Panc1 (cell line): ENCODE measurements at regions not wholly inside any gene's neighbourhood (a gene's known extent, or its start where the extent isn't known, plus 50 kb on each side); places are given as distances from the start of the nearest gene placed in this dataset.

Experiments
- CTCF ChIP-seq: fragments of 450-650 bp; IDR thresholded peaks from 2 replicates; pipeline ENCODE4 v1.5.1; 2017; ENCODE audit warnings: mild to moderate bottlenecking
- POLR2AphosphoS5 ChIP-seq: IDR thresholded peaks from 2 replicates; pipeline ENCODE4 v1.6.1; 2012; ENCODE audit warnings: mild to moderate bottlenecking, low read depth, low read length, moderate library complexity
- REST ChIP-seq, 2 experiments: IDR thresholded peaks; 2 replicates each; pipeline ENCODE4 v1.6.1; 2011 to 2012; ENCODE audit warnings: low read depth in 2 of 2, control low read depth in 1 of 2, low read length in 1 of 2, mild to moderate bottlenecking in 1 of 2, moderate library complexity in 1 of 2; ENCODE audit not compliant: insufficient read depth in 1 of 2
- SIN3A ChIP-seq: IDR thresholded peaks from 2 replicates; pipeline ENCODE4 v1.6.1; 2012; ENCODE audit warnings: low read depth, mild to moderate bottlenecking, low read length, moderate library complexity, borderline replicate concordance; ENCODE audit not compliant: insufficient read depth

- TF ChIP-seq CTCF (no peak; the same call in 1 of the 2 replicates), POLR2AphosphoS5 (no peak), REST (IDR thresholded peaks at IDR 0.05; ENCODE audit: insufficient read depth in 1 of 2, low read depth in 2 of 2, low read length in 1 of 2) (no peak), SIN3A (no peak)
These were observed 126.5 kb downstream of the VPREB1 start for GRCh38 chr22:22371031-22371541.
